Thoracic aorta (tissue), 2 donors: ENCODE measurements at regions not wholly inside any gene's neighbourhood (a gene's known extent, or its start where the extent isn't known, plus 50 kb on each side); places are given as distances from the start of the nearest gene placed in this dataset.
"Not testable (repeated sequence)": the region's sequence is repeated elsewhere in the genome, so short reads cannot be mapped to it uniquely, and the experiment has no call there.

Experiments
- ATAC-seq: fragments of 150-250 bp; one replicate; pipeline ENCODE4 v1.8.0; 2017; ENCODE audit warnings: low read depth; ENCODE audit not compliant: insufficient number of reproducible peaks, low FRiP score
- DNase-seq: peaks from one replicate; pipeline ENCODE4 v3.0.0-alpha.2; 2020; ENCODE audit warnings: low spot score
- H3K27ac ChIP-seq, 2 donors: fragments of 200-600 bp; sonication (generic); 1 replicate in 1 of 2; 2 replicates in 1 of 2; pipeline ENCODE4 v1.5.1; 2016; ENCODE audit warnings: mild to moderate bottlenecking in 2 of 2, moderate library complexity in 2 of 2
- H3K27me3 ChIP-seq: fragments of 200-600 bp; sonication (generic); replicated peaks from 2 replicates; pipeline ENCODE4 v1.6.0; 2016; ENCODE audit warnings: mild to moderate bottlenecking; ENCODE audit not compliant: insufficient read depth
- H3K36me3 ChIP-seq: fragments of 200-600 bp; sonication (generic); one replicate; pipeline ENCODE4 v1.5.1; 2016
- H3K4me1 ChIP-seq, 2 donors: fragments of 200-600 bp; sonication (generic); 1 replicate in 1 of 2; 2 replicates in 1 of 2; pipeline versions ENCODE4 v1.5.1 to v1.6.0; 2016; ENCODE audit warnings: low read depth in 2 of 2, mild to moderate bottlenecking in 1 of 2; ENCODE audit not compliant: control insufficient read depth in 1 of 2
- H3K4me3 ChIP-seq: fragments of 200-600 bp; sonication (generic); 2 replicates; pipeline ENCODE4 v1.5.1; 2016; ENCODE audit warnings: mild to moderate bottlenecking
- H3K9me3 ChIP-seq: fragments of 200-600 bp; sonication (generic); 2 replicates; pipeline ENCODE4 v1.5.1; 2016
- CTCF ChIP-seq: fragments of 200-600 bp; sonication (generic); IDR thresholded peaks from one replicate; pipeline ENCODE4 v1.5.1; 2019; ENCODE audit warnings: antibody characterized with exemption

GRCh38 chr21:22796147-22796546 lies 1797.9 kb downstream of the NCAM2 start:
- Histone ChIP-seq H3K27ac (no peak overlapping the region), H3K4me1 (no peaks in the 10 kb centered on the region), H3K27me3 (no peaks in the 10 kb centered on the region), H3K9me3 (no peaks in the 10 kb centered on the region), H3K4me3 (no peak overlapping the region), H3K36me3 (no peaks in the 10 kb centered on the region)
- DNase-seq: no peak
- ATAC-seq: no peak
- TF ChIP-seq CTCF: no peak

GRCh38 chr21:22804151-22804550 lies 1805.9 kb downstream of the NCAM2 start:
- ATAC-seq: no peak
- no peak for DNase-seq
- no peaks in the 10 kb centered on the region for H3K36me3 ChIP-seq
- no peak overlapping the region for H3K4me3 ChIP-seq
- H3K9me3 ChIP-seq: no peaks in the 10 kb centered on the region
- H3K27me3 ChIP-seq: no peaks in the 10 kb centered on the region
- TF ChIP-seq CTCF: no peak
- no peak overlapping the region for H3K27ac ChIP-seq
- no peaks in the 10 kb centered on the region for H3K4me1 ChIP-seq

- Histone ChIP-seq H3K27ac (no peak overlapping the region), H3K4me3 (no peak overlapping the region), H3K36me3 (no peaks in the 10 kb centered on the region), H3K27me3 (no peaks in the 10 kb centered on the region), H3K9me3 (no peaks in the 10 kb centered on the region), H3K4me1 (no peaks in the 10 kb centered on the region)
- no peak for DNase-seq
- no peak for TF ChIP-seq CTCF
- no peak for ATAC-seq
These were observed 1808.1 kb downstream of the NCAM2 start for GRCh38 chr21:22806278-22806677.

GRCh38 chr21:22813201-22813600 lies 1815.0 kb downstream of the NCAM2 start:
- Histone ChIP-seq H3K4me3 (no peak overlapping the region), H3K4me1 (no peaks in the 10 kb centered on the region), H3K36me3 (no peaks in the 10 kb centered on the region), H3K27ac (no peak overlapping the region), H3K27me3 (no peaks in the 10 kb centered on the region), H3K9me3 (no peaks in the 10 kb centered on the region)
- no peak for TF ChIP-seq CTCF
- DNase-seq (no peak), ATAC-seq (no peak)

GRCh38 chr21:22818681-22819485 lies 1820.7 kb downstream of the NCAM2 start:
- not testable (repeated sequence) for H3K36me3 ChIP-seq, ATAC-seq, H3K4me1 ChIP-seq, H3K9me3 ChIP-seq, DNase-seq, H3K4me3 ChIP-seq, H3K27me3 ChIP-seq, H3K27ac ChIP-seq

- Histone ChIP-seq H3K27me3 (no peaks in the 10 kb centered on the region), H3K9me3 (peaks cover under 1% of the 10 kb centered on the region), H3K27ac (no peak overlapping the region), H3K36me3 (no peaks in the 10 kb centered on the region), H3K4me3 (no peak overlapping the region), H3K4me1 (no peaks in the 10 kb centered on the region)
- no peak for TF ChIP-seq CTCF
- DNase-seq (no peak), ATAC-seq (no peak)
These were observed 1829.2 kb downstream of the NCAM2 start for GRCh38 chr21:22827422-22827821.
